Head of caudate nucleus (tissue), 42 donors: ENCODE measurements at regions not wholly inside any gene's neighbourhood (a gene's known extent, or its start where the extent isn't known, plus 50 kb on each side); places are given as distances from the start of the nearest gene placed in this dataset.

Experiments
- DNase-seq, 42 donors: peaks; one replicate each; pipeline versions ENCODE4 v3.0.0 to v3.0.0-alpha.2; 2020 to 2021; ENCODE audit warnings: mixed read lengths in 7 of 42
- intact Hi-C: fragments of 100-400 bp; cut with DNase I; formaldehyde crosslinking; loops from one replicate; pipeline ENCODE4 v1.15.0; 2022

DNA sequence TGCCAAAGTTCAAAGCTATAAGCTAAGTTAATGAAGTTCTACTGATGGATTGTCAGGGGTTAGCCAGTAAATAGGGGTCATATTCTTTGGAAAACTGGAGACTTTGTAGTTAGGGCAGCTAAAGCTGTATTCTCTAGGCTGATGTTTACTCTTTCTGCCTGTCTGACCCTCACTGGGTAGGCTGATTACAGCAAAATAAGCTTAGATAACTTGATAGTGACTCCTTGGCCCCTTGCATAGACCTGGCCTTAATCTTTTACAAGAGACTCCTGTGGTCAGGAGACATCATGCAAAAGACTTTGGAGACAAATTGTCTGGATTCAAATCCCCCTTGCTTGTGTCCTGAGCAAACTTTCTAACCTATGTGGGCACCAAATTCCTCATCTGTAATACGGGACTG lies 314.4 kb upstream of the MSX2 start:
- no peak for DNase-seq
- intact Hi-C loops = loop anchor here (10.0 kb wide), 1 partner anchor 525 kb away; no protein-coding TSS in a partner anchor

DNA sequence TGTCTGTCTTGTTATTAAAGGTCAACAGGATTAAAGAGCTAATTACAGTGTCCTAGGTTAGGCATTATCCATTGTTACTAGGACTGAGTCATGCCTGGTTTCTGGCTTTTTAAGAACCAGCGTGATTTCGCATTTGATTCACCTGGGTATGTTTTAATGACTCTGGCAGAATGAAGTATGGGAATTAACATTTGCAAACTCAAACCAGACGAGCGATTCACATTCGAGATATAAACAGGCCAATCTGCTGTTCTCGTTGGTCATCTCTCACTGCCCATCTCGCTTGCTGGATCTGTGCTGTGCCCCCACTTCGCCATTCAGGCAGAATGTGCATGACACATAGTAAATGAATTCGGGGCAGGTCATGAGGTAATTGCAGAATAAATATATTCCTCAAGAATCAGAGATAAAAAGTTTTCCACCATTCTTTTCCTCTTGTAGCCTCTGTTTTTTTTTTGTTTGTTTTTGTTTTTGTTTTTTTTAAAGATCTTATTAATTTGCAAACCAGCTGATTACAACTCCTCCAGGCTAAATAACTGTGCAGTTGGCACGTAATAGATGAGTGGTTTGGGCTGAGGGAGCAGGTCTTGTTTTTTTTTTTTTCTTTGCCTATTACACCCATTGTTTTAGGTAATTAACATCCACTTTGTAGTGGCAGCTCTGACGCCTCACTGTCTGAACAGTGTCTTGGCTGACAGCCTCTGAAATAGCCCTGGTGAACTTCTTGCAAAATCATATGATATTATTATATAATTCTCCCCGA lies 313.5 kb upstream of the MSX2 start:
- intact Hi-C loops = loop anchor here (10.0 kb wide), 1 partner anchor 524 kb away; no protein-coding TSS in a partner anchor
- DNase-seq = peak in 1 of 42 donors; percentile 34

DNA sequence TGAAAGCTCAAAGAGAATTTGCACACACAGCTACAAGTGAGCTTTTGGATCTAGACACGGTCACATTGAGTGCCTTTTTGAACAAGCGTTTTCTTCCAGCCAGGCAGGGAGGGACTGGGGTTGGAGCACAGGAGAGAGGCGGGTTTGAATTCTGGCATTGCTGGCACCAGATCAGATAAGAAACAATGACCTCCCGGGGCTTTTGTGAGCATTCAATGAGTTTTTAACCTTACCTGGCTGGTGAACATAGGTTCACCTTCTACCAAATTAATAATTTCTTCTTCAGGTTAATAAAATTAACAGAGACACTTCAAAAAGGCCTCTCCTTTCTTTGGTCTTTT lies 312.9 kb upstream of the MSX2 start:
- intact Hi-C loops = loop anchor here (10.0 kb wide), 1 partner anchor 523 kb away; no protein-coding TSS in a partner anchor
- no peak for DNase-seq

DNA sequence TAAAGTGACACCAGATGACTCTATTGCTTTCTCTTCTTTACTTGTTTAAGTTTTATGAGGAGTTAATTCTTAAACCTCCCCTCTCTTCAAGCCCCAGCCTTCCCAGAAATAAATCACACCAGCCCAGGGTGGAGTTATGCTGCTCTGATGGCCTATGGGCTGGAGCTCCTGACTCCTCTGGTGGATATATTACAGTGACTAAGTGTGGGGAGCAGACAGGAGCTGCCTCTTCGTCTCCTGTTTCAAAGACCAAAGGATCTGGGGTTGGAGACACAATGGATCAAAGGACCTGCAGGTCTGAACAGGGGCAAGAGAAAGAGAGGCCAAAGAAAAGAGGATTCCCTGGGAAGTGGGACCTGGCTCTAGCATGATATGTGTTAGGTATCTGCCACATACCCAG lies 312.0 kb upstream of the MSX2 start:
- intact Hi-C loops = loop anchor here (10.0 kb wide), 1 partner anchor 522 kb away; no protein-coding TSS in a partner anchor
- peak in 1 of 42 donors; percentile 9 for DNase-seq

DNA sequence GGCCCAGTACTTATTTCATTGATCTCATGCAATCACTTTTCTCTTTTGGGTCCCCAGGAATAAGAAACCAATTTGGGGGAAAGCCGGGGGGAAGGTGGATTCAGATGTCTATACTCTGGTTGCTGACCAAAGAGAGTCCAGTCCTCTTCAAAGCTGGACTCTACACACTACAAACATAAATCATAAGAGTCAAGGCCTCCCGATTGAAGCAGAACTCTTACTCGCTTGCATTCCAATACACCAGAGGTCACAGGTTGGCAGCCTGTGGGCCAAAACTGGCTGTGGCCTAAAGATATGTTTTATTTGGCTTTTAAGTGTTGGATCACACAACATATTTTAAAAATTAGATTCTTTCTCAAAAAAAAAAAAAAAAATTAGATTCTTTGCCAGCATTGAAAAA lies 311.4 kb upstream of the MSX2 start:
- intact Hi-C loops = loop anchor here (10.0 kb wide), 1 partner anchor 522 kb away; no protein-coding TSS in a partner anchor
- DNase-seq = peak in 1 of 42 donors; percentile 17

DNA sequence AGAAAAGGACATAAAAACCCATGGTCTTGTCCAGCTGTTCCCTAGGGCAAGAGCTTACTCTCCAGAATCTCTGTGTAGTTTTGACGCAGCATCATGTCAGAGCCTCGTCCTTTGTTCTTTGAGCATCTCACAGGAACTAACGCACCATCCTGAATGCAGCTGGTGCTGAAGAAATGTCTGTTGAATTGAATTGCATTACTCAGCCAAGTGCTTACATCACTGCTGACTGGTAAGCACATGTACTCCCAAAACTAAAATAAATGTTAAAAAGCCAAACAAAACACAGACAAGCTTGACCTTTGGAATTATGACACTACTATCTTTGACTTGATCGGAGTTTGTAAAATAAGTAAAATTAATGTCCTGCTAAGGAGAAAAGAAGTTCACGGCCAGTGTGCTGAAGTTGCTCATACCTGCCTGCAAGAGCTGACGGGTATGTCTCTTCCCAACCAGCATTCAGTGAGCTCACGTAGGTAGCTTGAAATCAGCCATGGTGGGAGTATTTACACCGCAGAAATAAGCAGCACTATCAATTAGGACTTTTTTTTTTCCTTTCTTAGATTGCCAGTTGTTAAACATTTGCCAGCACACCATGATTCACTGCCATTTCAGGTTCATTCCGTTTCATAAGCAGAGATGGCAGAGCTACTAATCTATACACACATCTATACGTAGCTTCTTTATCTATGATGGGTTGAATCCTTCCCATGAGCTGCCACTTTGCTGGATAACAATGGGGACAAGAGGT lies 310.6 kb upstream of the MSX2 start:
- no peak for DNase-seq
- intact Hi-C loops = loop anchor here (10.0 kb wide), 1 partner anchor 521 kb away; no protein-coding TSS in a partner anchor

DNA sequence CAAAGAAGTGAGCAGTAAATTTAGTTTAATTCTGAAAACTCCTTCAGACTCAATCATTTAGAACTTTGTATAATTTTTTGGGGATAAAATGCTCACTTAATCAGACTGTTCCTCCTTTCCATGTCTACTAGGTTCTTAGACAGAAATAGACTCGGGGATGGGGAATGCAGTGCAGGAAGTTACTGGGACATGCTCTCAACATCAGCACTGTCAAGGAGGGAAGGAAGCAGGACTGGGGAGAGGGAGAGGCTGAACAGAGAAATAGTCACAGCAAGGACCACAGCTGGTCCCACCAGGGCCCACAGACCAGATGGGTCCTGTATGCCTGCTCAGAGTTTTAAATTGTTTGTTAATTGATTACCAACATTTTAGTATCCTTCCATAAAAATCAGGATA lies 310.1 kb upstream of the MSX2 start:
- no peak for DNase-seq
- intact Hi-C loops = loop anchor here (10.0 kb wide), 1 partner anchor 520 kb away; no protein-coding TSS in a partner anchor

DNA sequence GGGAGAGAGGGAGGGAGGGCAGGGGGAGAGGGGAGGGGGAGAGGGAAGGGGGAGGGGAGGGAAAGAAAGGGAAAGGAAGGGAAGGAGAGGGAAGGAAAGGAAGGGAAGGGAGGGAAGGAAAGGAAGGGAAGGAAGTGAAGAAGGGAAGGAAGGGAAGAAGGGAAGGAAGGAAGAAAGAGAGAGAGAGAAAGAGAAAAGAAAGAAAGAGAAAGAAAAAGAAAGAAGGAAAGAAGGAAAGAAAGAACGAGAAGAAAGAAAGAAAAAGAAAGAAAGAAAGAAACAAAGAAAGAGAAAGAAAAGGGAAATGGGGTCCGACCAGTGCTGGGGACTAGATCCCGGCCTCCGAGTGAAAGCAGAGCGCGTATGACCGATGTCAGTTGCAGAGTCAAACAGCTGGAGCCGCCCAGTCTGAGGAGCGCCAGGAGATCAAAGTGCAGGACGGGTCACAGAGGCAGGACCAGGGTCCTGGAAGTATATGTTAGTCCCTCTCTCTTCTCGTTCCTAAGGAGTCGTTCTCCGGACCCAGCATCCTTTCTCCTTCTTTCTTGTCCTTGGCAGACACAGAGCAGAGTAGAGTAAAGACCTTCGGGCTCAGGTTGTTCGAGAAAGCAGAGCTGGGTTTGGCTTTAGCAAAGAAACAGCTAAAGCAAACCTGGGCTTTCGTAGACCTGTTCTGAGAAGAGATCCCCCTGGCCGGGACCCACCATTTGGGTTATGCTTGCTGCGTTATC lies 305.4 kb upstream of the MSX2 start:
- intact Hi-C loops = loop anchor here (1.0 to 10.0 kb wide), 3 partner anchors 318 to 516 kb away; no protein-coding TSS in a partner anchor
- DNase-seq = peak in 2 of 42 donors; percentile 16 to 32

DNA sequence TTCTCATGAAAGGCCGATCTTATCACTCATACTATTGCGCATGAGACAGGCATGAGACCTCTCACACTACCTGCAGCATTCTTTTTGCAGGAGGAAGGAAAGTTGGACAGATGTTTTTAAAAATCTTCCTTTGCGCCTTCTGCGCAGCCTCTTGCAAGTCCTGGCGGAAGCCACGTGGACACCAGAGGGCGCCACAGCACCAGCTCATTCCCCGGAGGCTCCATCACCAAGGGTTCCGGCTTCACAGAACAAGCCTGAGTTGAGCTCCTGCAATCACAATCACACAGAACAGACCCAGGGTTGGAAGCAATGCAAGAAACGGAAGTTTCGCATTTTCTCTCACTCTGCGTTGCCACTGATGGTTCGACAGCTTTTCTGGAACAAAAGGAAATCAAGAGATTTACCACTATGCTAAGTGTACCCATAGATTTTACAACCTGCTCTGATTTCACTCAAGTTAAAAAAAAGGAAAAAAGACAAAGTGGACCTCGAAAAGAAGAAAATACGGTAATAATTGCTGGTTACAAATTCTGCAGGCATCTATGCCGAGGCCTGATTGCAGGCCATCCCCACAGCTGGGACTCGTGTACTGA lies 304.7 kb upstream of the MSX2 start:
- peak; percentile 85 to 98 (median 95) for DNase-seq
- intact Hi-C loops = loop anchor here (1.0 to 10.0 kb wide), 4 partner anchors 85 to 515 kb away; no protein-coding TSS in a partner anchor

DNA sequence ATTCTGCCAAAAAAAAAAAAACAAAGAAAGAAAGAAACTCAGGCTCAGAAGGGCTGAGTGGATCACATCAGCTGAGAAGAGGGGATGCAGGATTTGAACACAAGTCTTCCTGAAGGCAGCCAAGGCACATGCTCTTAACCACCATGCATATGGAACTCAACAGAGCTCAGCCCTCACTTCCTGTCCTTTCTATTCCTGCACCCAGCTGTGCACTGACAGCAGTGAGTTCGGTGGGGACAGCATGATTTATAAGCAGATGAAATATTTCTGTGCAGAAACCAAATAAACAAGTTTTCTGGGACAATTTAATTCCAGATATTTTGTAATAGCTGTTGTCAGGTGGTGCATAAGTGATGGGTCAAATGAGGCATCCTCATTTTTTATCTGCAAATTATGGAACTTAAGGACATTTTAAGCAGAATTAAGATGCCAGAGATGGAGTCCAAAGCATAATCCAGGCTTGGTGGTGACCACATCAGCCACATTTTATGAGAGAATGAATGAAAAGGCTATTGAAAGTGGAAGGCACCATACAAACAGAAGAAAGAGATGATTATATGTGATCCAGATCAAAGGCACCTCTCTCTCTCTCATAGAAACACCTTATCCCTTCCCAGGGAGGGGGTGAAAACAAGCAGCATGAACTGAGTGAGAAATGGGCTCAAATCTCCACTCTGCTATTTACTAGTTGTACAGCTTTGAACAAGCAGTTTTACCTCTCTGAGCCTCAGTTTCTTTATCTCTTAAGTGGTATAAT lies 303.6 kb upstream of the MSX2 start:
- no peak for DNase-seq
- intact Hi-C loops = loop anchor here (10.0 kb wide), 1 partner anchor 84 kb away; no protein-coding TSS in a partner anchor

DNA sequence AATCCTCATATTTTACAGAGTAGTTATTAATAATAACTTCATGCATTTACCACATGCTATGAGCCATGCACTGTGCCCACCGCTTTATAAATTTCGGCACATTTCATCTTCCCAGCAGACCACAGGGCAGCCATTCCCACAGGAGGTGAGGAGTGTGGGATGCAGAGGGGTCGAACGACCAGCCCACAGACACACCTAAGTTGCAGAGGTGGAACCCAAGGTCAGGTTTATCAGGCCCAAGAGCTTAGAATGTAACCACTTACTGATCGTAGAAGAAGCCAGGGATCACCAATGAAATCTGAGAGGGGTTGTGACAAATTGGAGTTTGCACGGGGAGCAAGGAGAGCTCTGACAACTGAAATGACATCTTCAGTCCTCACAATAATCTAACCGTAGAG lies 303.0 kb upstream of the MSX2 start:
- intact Hi-C loops = loop anchor here (10.0 kb wide), 1 partner anchor 83 kb away; no protein-coding TSS in a partner anchor
- no peak for DNase-seq

DNA sequence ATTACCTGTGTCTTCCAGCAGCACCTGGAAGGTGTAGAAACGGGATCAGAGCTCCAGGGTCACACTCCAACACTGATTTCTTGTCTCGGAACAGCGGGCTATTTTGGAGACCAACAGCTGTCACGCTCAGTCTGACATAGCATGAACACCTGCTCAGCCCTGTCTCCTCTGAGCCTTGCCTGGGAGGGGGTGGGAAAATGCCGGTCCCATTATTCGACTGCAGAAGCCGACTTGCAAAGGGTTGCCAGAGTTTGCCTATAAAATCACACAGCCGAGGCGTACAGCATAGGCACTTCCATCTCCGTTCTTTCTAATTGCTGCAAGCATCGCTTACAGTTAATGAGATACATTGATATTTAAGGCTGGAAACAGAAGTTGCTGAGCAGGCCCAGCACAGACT lies 300.8 kb upstream of the MSX2 start:
- intact Hi-C loops = loop anchor here (10.0 kb wide), 1 partner anchor 81 kb away; no protein-coding TSS in a partner anchor
- DNase-seq = no peak

DNA sequence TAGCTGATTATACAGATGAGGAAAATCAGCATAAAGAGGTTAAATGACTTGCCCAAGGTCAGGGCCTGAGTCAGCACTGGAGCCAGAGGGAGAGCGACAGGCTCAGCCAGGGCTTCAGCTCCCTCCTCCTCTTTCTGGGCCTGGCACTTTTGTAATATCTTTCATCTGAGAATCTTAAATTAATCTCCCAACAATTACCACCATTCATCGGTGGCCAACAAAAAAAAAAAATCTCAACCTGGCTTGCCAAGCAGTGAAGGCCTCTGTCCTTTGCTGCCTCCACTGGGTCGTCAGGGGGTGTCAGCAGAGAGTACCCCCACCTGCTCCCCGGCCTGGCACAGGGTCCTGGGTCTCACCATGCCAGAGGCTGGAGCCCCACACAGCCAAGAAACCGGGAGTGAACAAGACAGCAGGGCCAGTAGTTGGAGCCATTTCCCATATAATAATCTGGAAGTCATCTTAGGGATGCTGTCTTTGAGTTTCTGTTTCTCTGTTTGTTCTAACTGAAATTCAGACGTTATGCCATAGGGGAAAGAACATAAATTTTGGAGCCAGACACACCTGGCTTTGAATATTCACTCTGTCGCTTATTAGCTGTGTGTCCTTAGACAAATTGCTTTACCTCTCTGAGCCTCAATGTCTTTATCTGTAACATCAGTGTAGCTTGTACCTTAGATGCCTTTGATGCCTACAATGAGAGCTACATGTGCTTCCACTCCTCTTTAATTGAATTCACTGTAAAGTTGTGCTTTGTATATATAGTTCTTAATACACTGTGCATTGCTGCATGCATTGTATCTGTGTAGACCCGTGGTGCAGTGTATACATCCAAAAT lies 299.9 kb upstream of the MSX2 start:
- DNase-seq = peak in 41 of 42 donors; percentile 19 to 84 (median 60)
- intact Hi-C loops = loop anchor here (10.0 kb wide), 1 partner anchor 80 kb away; no protein-coding TSS in a partner anchor

DNA sequence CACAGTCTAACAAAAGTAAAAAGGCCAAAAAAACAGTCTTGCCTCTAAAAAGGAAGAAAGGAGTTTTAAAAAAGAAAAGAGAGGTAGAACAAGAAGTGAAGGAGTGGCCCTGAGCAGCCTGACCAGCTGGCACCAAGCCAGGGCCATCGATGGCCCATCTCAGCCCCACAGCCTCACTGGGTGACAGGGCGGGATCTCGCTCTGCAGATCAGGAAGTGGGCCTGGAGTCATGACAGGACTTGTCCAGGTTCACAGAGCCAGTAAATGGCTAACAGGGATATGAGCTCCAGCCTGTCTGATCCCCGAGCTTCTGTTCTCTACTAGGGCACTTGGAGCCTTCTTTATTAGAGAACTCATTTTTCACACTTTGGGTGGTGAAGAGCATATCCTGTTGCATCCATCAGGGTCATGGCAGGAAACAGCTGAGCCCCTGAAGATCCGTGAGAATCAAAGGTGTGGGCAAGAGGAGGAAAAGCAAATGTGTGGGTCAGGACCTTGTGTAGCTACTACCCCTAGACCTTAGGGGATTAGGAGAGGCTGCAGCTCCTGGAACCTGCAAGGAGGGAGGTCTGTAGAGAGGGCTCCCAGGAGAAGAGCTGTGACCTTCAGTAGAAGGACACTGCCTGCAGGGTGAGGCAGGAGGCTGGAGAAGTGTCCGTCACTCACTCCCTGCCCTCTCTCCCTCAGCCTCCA lies 299.0 kb upstream of the MSX2 start:
- intact Hi-C loops = loop anchor here (10.0 kb wide), 1 partner anchor 79 kb away; no protein-coding TSS in a partner anchor
- peak in 2 of 42 donors; percentile 14 to 49 for DNase-seq

DNA sequence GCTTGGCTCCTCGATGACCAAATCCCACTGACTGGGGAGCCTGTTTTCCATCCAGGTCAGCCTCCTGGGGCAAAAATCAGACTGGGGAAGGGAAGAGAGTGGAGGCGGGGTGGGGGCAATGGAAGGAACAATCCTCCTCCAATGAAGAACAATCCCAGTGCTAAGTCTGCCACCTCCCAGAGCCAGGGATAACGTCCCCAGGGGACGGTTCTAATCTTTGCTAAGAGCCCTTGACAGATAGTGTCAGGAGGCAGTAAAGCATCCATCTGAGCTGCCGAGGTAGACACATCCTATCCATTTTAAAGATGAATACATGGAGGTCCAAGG lies 298.5 kb upstream of the MSX2 start:
- no peak for DNase-seq
- intact Hi-C loops = loop anchor here (10.0 kb wide), 1 partner anchor 79 kb away; no protein-coding TSS in a partner anchor

DNA sequence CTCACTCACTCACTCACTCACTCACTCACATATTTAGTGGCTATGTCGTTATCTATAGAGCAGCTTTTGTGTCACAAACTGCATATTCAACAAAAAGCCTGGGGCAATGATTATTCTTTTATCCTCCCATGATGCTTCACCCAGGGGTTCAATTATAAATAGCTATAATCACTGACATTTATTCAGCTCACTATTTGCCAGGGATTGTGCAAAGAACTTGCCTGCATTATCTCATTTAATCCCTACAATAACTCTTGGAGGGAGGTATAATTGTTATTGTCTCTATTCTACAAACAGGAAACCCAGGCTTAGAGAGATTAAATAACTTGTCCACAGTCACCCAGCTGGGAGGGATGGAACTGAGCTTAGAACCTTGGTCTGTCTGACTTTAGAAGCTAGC lies 298.0 kb upstream of the MSX2 start:
- intact Hi-C loops = loop anchor here (10.0 kb wide), 1 partner anchor 78 kb away; no protein-coding TSS in a partner anchor
- no peak for DNase-seq
